ENCODE measurements at regions not wholly inside any gene's neighbourhood (a gene's known extent, or its start where the extent isn't known, plus 50 kb on each side); places are given as distances from the start of the nearest gene placed in this dataset.

DNA sequence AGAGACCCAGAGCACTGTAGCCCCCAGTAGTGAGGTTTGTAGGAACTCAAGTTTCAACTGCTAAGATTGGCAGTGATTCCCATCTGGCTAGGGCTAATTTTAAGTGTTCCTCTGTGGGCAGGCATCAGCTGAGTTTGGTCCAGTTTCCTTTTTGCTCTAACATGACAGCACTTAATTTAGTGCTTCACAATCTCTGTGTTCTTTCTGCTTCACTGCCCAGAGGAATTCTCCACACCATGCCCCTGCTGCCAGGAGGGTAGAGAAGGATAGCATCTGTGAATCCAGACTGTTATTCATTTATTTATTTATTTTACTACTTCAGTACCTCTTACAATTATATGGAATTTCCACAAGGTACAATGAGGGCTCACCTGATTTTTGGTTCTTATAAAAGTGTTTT is 549.9 kb upstream of the FSIP2 start:
- TF ChIP-seq POLR2AphosphoS5 (IDR thresholded peaks at IDR 0.05) (no peak), POLR2A (IDR thresholded peaks at IDR 0.05) (no peak)

Data from stomach (tissue), 4 donors.